PC-9 (cell line): ENCODE measurements at regions not wholly inside any gene's neighbourhood (a gene's known extent, or its start where the extent isn't known, plus 50 kb on each side); places are given as distances from the start of the nearest gene placed in this dataset.

Experiments used
- EZH2 ChIP-seq: fragments of 200-600 bp; sonication (generic); IDR thresholded peaks from 2 replicates; pipeline ENCODE4 v1.8.0; 2017; ENCODE audit warnings: antibody characterized with exemption, low read depth
- TF ChIP-seq, protein P1 (sequence below): fragments of 200-600 bp; sonication (generic); conservative IDR thresholded peaks from 2 replicates; pipeline ENCODE4 v1.6.1; 2017; ENCODE audit warnings: mixed run types, antibody characterized with exemption, mild to moderate bottlenecking, moderate library complexity

DNA sequence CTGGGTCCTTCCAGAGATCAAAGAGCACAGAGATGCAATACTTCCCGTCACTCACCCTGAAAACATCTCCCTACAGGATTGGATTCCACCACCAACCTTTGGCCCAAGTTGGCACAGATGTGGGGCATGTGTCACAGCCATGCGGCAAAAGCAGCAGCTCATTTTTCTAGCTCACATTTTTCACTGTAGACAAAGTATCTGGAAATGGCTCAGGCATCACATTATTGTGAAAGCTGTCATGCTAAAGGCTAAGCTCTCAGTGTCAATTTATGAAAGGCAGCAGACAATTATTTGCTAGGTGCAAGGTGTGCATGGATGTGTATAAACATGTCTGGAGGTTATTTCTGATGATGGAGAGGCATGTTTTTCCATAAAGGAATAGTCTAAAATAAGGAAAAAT lies 213.3 kb upstream of the PRNP start:
- TF ChIP-seq, protein P1, sequence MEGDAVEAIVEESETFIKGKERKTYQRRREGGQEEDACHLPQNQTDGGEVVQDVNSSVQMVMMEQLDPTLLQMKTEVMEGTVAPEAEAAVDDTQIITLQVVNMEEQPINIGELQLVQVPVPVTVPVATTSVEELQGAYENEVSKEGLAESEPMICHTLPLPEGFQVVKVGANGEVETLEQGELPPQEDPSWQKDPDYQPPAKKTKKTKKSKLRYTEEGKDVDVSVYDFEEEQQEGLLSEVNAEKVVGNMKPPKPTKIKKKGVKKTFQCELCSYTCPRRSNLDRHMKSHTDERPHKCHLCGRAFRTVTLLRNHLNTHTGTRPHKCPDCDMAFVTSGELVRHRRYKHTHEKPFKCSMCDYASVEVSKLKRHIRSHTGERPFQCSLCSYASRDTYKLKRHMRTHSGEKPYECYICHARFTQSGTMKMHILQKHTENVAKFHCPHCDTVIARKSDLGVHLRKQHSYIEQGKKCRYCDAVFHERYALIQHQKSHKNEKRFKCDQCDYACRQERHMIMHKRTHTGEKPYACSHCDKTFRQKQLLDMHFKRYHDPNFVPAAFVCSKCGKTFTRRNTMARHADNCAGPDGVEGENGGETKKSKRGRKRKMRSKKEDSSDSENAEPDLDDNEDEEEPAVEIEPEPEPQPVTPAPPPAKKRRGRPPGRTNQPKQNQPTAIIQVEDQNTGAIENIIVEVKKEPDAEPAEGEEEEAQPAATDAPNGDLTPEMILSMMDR, result no peak
- TF ChIP-seq EZH2, result no peak
